Astrocyte of the spinal cord (primary cell): ENCODE measurements at regions not wholly inside any gene's neighbourhood (a gene's known extent, or its start where the extent isn't known, plus 50 kb on each side); places are given as distances from the start of the nearest gene placed in this dataset.

Experiments used
- DNase-seq: peaks from one replicate; pipeline ENCODE4 v3.0.0; 2011; ENCODE audit warnings: low read depth, low spot score
- H3K4me3 ChIP-seq: 2 replicates; pipeline ENCODE4 v1.5.1; 2011; ENCODE audit warnings: low read depth, mild to moderate bottlenecking, low read length, moderate library complexity
- in situ Hi-C: cut with HindIII; loops from 2 replicates; pipeline ENCODE4 v1.10.0; 2017; ENCODE audit warnings: low sequenced_read_pairs
- TF ChIP-seq, protein P1 (sequence below): IDR thresholded peaks from 2 replicates; pipeline ENCODE4 v1.5.1; 2012; ENCODE audit warnings: low read depth, mild to moderate bottlenecking, low read length, inconsistent platforms

DNA sequence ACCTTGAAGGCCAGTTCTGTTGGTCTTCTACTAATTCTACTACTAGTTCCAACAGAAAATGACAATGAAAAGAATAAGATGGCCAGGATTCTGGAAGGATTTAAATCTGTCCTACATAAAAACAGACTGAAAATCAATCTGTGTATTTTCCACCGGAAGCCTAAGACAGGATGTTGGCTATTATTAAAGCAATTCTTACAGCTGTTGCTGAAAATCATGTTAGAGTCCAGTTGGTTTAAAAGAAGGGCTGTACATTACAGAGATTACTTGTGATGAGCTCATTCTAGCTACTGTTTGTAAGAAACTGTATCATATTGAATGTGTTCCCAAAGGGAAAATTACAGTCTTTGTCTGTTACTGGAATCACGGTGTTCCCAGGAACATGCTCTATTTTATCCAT is 54.8 kb upstream of the MAGEB16 start:
- in situ Hi-C loops = no loop called here
- H3K4me3 ChIP-seq = no peak overlapping the region
- TF ChIP-seq, protein P1, sequence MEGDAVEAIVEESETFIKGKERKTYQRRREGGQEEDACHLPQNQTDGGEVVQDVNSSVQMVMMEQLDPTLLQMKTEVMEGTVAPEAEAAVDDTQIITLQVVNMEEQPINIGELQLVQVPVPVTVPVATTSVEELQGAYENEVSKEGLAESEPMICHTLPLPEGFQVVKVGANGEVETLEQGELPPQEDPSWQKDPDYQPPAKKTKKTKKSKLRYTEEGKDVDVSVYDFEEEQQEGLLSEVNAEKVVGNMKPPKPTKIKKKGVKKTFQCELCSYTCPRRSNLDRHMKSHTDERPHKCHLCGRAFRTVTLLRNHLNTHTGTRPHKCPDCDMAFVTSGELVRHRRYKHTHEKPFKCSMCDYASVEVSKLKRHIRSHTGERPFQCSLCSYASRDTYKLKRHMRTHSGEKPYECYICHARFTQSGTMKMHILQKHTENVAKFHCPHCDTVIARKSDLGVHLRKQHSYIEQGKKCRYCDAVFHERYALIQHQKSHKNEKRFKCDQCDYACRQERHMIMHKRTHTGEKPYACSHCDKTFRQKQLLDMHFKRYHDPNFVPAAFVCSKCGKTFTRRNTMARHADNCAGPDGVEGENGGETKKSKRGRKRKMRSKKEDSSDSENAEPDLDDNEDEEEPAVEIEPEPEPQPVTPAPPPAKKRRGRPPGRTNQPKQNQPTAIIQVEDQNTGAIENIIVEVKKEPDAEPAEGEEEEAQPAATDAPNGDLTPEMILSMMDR = no peak
- no peak for DNase-seq
